ENCODE measurements at regions not wholly inside any gene's neighbourhood (a gene's known extent, or its start where the extent isn't known, plus 50 kb on each side); places are given as distances from the start of the nearest gene placed in this dataset.

DNA sequence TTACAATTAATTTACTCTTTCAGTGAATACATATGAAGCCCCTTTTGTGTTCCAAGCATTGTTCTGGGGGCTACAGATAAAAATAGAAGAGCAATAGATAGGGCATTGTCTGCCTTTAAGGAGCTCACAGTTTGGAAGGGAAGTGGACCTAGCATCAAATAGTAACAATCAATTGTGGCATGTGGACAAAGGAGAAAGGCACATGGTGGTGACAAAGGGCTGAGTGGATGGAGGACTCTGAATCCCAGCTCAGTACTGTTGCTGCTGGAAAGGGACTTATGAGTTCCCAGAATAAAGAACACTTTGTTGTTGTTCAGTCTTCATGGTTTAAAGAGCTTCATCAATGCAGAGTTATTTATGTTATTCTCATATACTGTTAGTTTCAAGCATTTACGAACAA lies 217.7 kb downstream of the HRH4 start:
- TF ChIP-seq, protein P1, sequence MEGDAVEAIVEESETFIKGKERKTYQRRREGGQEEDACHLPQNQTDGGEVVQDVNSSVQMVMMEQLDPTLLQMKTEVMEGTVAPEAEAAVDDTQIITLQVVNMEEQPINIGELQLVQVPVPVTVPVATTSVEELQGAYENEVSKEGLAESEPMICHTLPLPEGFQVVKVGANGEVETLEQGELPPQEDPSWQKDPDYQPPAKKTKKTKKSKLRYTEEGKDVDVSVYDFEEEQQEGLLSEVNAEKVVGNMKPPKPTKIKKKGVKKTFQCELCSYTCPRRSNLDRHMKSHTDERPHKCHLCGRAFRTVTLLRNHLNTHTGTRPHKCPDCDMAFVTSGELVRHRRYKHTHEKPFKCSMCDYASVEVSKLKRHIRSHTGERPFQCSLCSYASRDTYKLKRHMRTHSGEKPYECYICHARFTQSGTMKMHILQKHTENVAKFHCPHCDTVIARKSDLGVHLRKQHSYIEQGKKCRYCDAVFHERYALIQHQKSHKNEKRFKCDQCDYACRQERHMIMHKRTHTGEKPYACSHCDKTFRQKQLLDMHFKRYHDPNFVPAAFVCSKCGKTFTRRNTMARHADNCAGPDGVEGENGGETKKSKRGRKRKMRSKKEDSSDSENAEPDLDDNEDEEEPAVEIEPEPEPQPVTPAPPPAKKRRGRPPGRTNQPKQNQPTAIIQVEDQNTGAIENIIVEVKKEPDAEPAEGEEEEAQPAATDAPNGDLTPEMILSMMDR (IDR thresholded peaks at IDR 0.05), result no peak
- TF ChIP-seq POLR2AphosphoS5 (IDR thresholded peaks at IDR 0.05), result no peak
- no peak for TF ChIP-seq POLR2A (IDR thresholded peaks at IDR 0.05; ENCODE audit: low read depth)
